K562 (cell line): ENCODE measurements at regions not wholly inside any gene's neighbourhood (a gene's known extent, or its start where the extent isn't known, plus 50 kb on each side); places are given as distances from the start of the nearest gene placed in this dataset.

Experiments used
- ATAC-seq: fragments of 200-7000 bp; cut with Tn5 transposase; 3 replicates; pipeline ENCODE4 v1.9.1; 2020; ENCODE audit warnings: moderate library complexity
- BruUV-seq: library from RNA; stranded (reverse); fragments of 400-500 nt; replicated peaks from 2 replicates; lab custom pipeline; 2021; lab: Mats Ljungman, UMichigan
- CTCF ChIA-PET: fragments of 300-600 bp; formaldehyde crosslinking; extraction: SDS; loops from one replicate; lab custom pipeline; 2021; ENCODE audit warnings: low intra/inter-chr PET ratio; lab: Yijun Ruan, JAX
- POLR2A ChIA-PET: fragments of 300-600, 350-650 bp; sonication (Branson Sonifier 250); formaldehyde crosslinking; extraction: SDS; loops from one replicate; lab custom pipeline; 2021; ENCODE audit warnings: antibody characterized with exemption, inconsistent platforms; lab: Yijun Ruan, JAX
- DNase-seq, 4 experiments: peaks; one replicate each; pipeline versions ENCODE4 v3.0.0 to v3.0.0-alpha.2; 2011 to 2018; ENCODE audit warnings: low spot score in 3 of 4, mixed read lengths in 3 of 4; ENCODE audit errors: extremely low read depth in 1 of 4
- FAIRE-seq: peaks from 2 replicates; lab custom pipeline; 2011; peaks lifted over from hg19 to GRCh38; lab: Jason Lieb, UNC
- H2AFZ ChIP-seq: 2 replicates; pipeline ENCODE4 v1.6.0; 2011; ENCODE audit warnings: low read depth, low read length, control low read depth, inconsistent platforms
- H3K27ac ChIP-seq: fragments of 200-600 bp; 3 replicates; pipeline ENCODE4 v1.8.0; 2011; ENCODE audit warnings: low read depth, mild to moderate bottlenecking, control low read depth, inconsistent platforms, low read length, moderate library complexity, mixed read lengths; ENCODE audit errors: extremely low read depth
- H3K27me3 ChIP-seq, 2 experiments: fragments of 300-600 bp in 1 of 2; 2 replicates in 1 of 2; 3 replicates in 1 of 2; pipeline versions ENCODE4 v1.6.0 to v1.8.0; 2011; ENCODE audit warnings: inconsistent platforms in 2 of 2, low read length in 2 of 2, mild to moderate bottlenecking in 1 of 2, mixed read lengths in 1 of 2, moderate library complexity in 1 of 2; ENCODE audit not compliant: control insufficient read depth in 2 of 2, insufficient read depth in 2 of 2
- H3K36me3 ChIP-seq: fragments of 300-600 bp; 3 replicates; pipeline ENCODE4 v1.8.0; 2011; ENCODE audit warnings: mild to moderate bottlenecking, low read length, inconsistent platforms; ENCODE audit not compliant: control insufficient read depth, insufficient read depth
- H3K4me1 ChIP-seq, 2 experiments: fragments of 200-600 bp in 1 of 2; replicated peaks in 1 of 2; 2 replicates in 1 of 2; 3 replicates in 1 of 2; pipeline versions ENCODE4 v1.5.1 to v1.8.0; 2011; ENCODE audit warnings: inconsistent platforms in 2 of 2, low read length in 2 of 2, mild to moderate bottlenecking in 1 of 2, mixed read lengths in 1 of 2, moderate library complexity in 1 of 2; ENCODE audit not compliant: control insufficient read depth in 2 of 2, insufficient read depth in 2 of 2
- H3K4me2 ChIP-seq: 2 replicates; pipeline ENCODE4 v1.6.1; 2011; ENCODE audit warnings: low read length, control low read depth, inconsistent platforms, mixed read lengths; ENCODE audit not compliant: insufficient read depth
- H3K4me3 ChIP-seq: fragments of 200-600 bp; sonication (generic), shearing (Covaris generic); 2 replicates; pipeline ENCODE4 v1.5.1; 2016; ENCODE audit warnings: control low read depth, inconsistent platforms
- H3K79me2 ChIP-seq: fragments of 200-600 bp; 3 replicates; pipeline ENCODE4 v1.8.0; 2011; ENCODE audit warnings: low read length, inconsistent platforms; ENCODE audit not compliant: control insufficient read depth, insufficient read depth
- H3K9ac ChIP-seq, 2 experiments: 2 replicates each; pipeline versions ENCODE4 v1.6.0 to v1.6.1; 2011; ENCODE audit warnings: low read depth in 2 of 2, low read length in 2 of 2, control low read depth in 1 of 2, inconsistent platforms in 1 of 2, mild to moderate bottlenecking in 1 of 2, mixed read lengths in 1 of 2; ENCODE audit not compliant: insufficient read depth in 1 of 2
- H3K9me1 ChIP-seq: one replicate; pipeline ENCODE4 v1.6.0; 2011; ENCODE audit warnings: inconsistent platforms, mild to moderate bottlenecking, low read length, moderate library complexity; ENCODE audit not compliant: control insufficient read depth, insufficient read depth
- H3K9me3 ChIP-seq: replicated peaks from 2 replicates; pipeline ENCODE4 v1.5.1; 2011; ENCODE audit warnings: low read depth, low read length, inconsistent platforms; ENCODE audit not compliant: control insufficient read depth, insufficient read depth
- H4K20me1 ChIP-seq: replicated peaks from 2 replicates; pipeline ENCODE4 v1.6.1; 2011; ENCODE audit warnings: low read length, inconsistent platforms, mixed read lengths; ENCODE audit not compliant: control insufficient read depth, insufficient read depth
- EHMT2 ChIP-seq: fragments of 450-650 bp; IDR thresholded peaks from 2 replicates; pipeline ENCODE4 v1.6.1; 2018; ENCODE audit warnings: antibody characterized with exemption
- MECOM ChIP-seq: fragments of 250-450 bp; sonication (Bioruptor Pico); IDR thresholded peaks from 2 replicates; pipeline ENCODE4 v1.8.0; 2022; ENCODE audit warnings: inconsistent platforms
- POLR2B ChIP-seq: fragments of 450-650 bp; IDR thresholded peaks from 2 replicates; pipeline ENCODE4 v1.6.1; 2018; ENCODE audit warnings: low read depth; ENCODE audit not compliant: partially characterized antibody
- RAD51 ChIP-seq: fragments of 450-650 bp; IDR thresholded peaks from 2 replicates; pipeline ENCODE4 v1.7.1; 2016; ENCODE audit warnings: low read depth, mild to moderate bottlenecking, borderline replicate concordance
- SIN3B ChIP-seq: fragments of 450-650 bp; IDR thresholded peaks from 2 replicates; pipeline ENCODE4 v1.6.1; 2017; ENCODE audit warnings: low read depth, mild to moderate bottlenecking, moderate library complexity
- ZBTB7A ChIP-seq: IDR thresholded peaks from 2 replicates; pipeline ENCODE4 v1.6.1; 2011; ENCODE audit warnings: low read depth, mild to moderate bottlenecking, low read length, moderate library complexity, borderline replicate concordance; ENCODE audit not compliant: control insufficient read depth
- ZC3H8 ChIP-seq: fragments of 450-650 bp; IDR thresholded peaks from 2 replicates; pipeline ENCODE4 v1.6.1; 2017
- ZKSCAN8 ChIP-seq: fragments of 200-800 bp; sonication (Bioruptor generic); IDR thresholded peaks from 2 replicates; pipeline ENCODE4 v1.6.1; 2016; ENCODE audit warnings: missing genetic modification characterization, missing compliant biosample characterization
- ZNF133 ChIP-seq: fragments of 250-450 bp; sonication (Bioruptor Pico); IDR thresholded peaks from 2 replicates; pipeline ENCODE4 v1.4.0; 2020; ENCODE audit warnings: mild to moderate bottlenecking
- WGBS: fragments of 100-300 bp; shearing (Covaris generic); methylation state at CpG from one replicate; pipeline ENCODE4 v1.1.6; 2016; ENCODE audit warnings: low coverage, mixed read lengths; ENCODE audit not compliant: insufficient coverage; ENCODE audit errors: missing lambda C conversion rate; 5-methylcytosine and 5-hydroxymethylcytosine counted together
- in situ Hi-C: fragments of 300-500 bp; cut with MboI; formaldehyde crosslinking; loops from 4 replicates; pipeline ENCODE4 v1.15.0; 2018; ENCODE audit warnings: inconsistent platforms, mixed read lengths
- intact Hi-C: fragments of 100-400 bp; cut with micrococcal nuclease; formaldehyde crosslinking; loops from 2 replicates; pipeline ENCODE4 v1.14.2; 2022
- TF ChIP-seq, protein P1 (sequence below), 2 experiments: fragments of 200-800 bp in 1 of 2; sonication (Bioruptor generic) in 1 of 2; sonication (generic) in 1 of 2; formaldehyde crosslinking in 1 of 2; IDR thresholded peaks in 1 of 2; conservative IDR thresholded peaks in 1 of 2; 2 replicates each; pipeline versions ENCODE4 v1.5.0 to v1.6.1; 2016 to 2020; ENCODE audit warnings: missing compliant biosample characterization in 1 of 2, missing genetic modification characterization in 1 of 2, missing genetic modification reagents in 1 of 2
- TF ChIP-seq, protein P2 (sequence below), 2 experiments: IDR thresholded peaks; 2 replicates each; pipeline ENCODE4 v1.6.1; 2012; ENCODE audit warnings: improper control_type of control experiment in 2 of 2, low read depth in 2 of 2, low read length in 2 of 2, borderline replicate concordance in 1 of 2
- TF ChIP-seq, protein P3 (sequence below): fragments of 250-450 bp; sonication (Bioruptor Pico); IDR thresholded peaks from 2 replicates; pipeline ENCODE4 v1.5.1; 2021; ENCODE audit warnings: mild to moderate bottlenecking

DNA sequence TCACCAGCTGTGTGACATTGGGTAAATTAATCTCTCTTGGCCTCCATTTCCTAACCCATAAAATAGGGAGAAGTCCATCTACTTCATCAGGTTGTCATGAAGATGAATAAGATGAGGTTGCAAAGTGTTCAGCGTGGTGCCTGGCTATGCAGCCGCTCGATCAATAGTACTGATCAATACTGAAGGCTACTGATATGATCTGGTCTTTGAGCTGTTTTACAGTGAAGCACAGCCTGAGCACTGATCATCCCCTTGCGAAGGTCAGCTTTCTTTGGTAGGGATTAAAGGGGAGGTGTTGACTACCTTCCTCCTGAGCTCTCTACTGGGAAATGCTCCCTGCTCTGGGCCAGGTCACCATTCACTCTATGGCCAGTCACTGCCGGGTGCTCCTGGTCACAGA is 108.4 kb upstream of the NOCT start:
- no peak overlapping the region for H3K9ac ChIP-seq
- H4K20me1 ChIP-seq, result no peaks in the 10 kb centered on the region
- intact Hi-C loops (no loop called here), in situ Hi-C loops (no loop called here)
- H3K36me3 ChIP-seq, result no peaks in the 10 kb centered on the region
- CTCF ChIA-PET, result no interaction called here
- H3K9me1 ChIP-seq, result no peaks in the 10 kb centered on the region
- peaks cover 10 to 21% of the 10 kb centered on the region in 2 experiments; a peak in 4 of 5 replicates for H3K4me1 ChIP-seq
- no TSS peak for BruUV-seq
- H3K79me2 ChIP-seq, result no peaks in the 10 kb centered on the region
- DNase-seq, result no peak
- no peak for FAIRE-seq
- no peaks in the 10 kb centered on the region for H3K9me3 ChIP-seq
- no peak for TF ChIP-seq POLR2B
- TF ChIP-seq ZKSCAN8 (CRISPR knock-in tag), result no peak
- TF ChIP-seq MECOM (CRISPR knock-in tag), result no peak
- TF ChIP-seq ZNF133 (CRISPR knock-in tag), result no peak
- no peak for TF ChIP-seq EHMT2
- TF ChIP-seq SIN3B, result no peak
- TF ChIP-seq ZBTB7A, result no peak
- TF ChIP-seq RAD51, result no peak
- no peak for TF ChIP-seq ZC3H8
- TF ChIP-seq, protein P1, sequence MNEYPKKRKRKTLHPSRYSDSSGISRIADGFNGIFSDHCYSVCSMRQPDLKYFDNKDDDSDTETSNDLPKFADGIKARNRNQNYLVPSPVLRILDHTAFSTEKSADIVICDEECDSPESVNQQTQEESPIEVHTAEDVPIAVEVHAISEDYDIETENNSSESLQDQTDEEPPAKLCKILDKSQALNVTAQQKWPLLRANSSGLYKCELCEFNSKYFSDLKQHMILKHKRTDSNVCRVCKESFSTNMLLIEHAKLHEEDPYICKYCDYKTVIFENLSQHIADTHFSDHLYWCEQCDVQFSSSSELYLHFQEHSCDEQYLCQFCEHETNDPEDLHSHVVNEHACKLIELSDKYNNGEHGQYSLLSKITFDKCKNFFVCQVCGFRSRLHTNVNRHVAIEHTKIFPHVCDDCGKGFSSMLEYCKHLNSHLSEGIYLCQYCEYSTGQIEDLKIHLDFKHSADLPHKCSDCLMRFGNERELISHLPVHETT (CRISPR knock-in tag; conservative IDR thresholded peaks at IDR 0.05 in 1 of 2, IDR thresholded peaks at IDR 0.05 in 1 of 2), result no peak
- TF ChIP-seq, protein P2, sequence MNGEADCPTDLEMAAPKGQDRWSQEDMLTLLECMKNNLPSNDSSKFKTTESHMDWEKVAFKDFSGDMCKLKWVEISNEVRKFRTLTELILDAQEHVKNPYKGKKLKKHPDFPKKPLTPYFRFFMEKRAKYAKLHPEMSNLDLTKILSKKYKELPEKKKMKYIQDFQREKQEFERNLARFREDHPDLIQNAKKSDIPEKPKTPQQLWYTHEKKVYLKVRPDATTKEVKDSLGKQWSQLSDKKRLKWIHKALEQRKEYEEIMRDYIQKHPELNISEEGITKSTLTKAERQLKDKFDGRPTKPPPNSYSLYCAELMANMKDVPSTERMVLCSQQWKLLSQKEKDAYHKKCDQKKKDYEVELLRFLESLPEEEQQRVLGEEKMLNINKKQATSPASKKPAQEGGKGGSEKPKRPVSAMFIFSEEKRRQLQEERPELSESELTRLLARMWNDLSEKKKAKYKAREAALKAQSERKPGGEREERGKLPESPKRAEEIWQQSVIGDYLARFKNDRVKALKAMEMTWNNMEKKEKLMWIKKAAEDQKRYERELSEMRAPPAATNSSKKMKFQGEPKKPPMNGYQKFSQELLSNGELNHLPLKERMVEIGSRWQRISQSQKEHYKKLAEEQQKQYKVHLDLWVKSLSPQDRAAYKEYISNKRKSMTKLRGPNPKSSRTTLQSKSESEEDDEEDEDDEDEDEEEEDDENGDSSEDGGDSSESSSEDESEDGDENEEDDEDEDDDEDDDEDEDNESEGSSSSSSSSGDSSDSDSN (IDR thresholded peaks at IDR 0.05; ENCODE audit: borderline replicate concordance in 1 of 2, low read depth in 2 of 2, low read length in 2 of 2), result no peak
- TF ChIP-seq, protein P3, sequence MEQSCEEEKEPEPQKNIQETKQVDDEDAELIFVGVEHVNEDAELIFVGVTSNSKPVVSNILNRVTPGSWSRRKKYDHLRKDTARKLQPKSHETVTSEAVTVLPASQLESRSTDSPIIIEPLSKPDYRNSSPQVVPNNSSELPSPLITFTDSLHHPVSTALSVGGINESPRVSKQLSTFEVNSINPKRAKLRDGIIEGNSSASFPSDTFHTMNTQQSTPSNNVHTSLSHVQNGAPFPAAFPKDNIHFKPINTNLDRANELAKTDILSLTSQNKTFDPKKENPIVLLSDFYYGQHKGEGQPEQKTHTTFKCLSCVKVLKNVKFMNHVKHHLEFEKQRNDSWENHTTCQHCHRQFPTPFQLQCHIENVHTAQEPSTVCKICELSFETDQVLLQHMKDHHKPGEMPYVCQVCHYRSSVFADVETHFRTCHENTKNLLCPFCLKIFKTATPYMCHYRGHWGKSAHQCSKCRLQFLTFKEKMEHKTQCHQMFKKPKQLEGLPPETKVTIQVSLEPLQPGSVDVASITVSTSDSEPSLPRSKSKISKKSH, result no peak
- TF ChIP-seq, all 486 proteins: peak for 0
- Histone ChIP-seq H3K4me3 (no peak overlapping the region), H3K4me2 (no peak overlapping the region), H3K27ac (no peak overlapping the region), H3K27me3 (no peaks in the 10 kb centered on the region), H2AFZ (no peak overlapping the region; the same call in 1 of the 2 replicates)
- 82% methylated on average over 5 of the region's 5 CpGs for WGBS
- POLR2A ChIA-PET, result no interaction called here
- ATAC-seq, result no peak
